ENCODE measurements at regions not wholly inside any gene's neighbourhood (a gene's known extent, or its start where the extent isn't known, plus 50 kb on each side); places are given as distances from the start of the nearest gene placed in this dataset.
"Not testable (repeated sequence)": the region's sequence is repeated elsewhere in the genome, so short reads cannot be mapped to it uniquely, and the experiment has no call there.

- TF ChIP-seq, protein P1, sequence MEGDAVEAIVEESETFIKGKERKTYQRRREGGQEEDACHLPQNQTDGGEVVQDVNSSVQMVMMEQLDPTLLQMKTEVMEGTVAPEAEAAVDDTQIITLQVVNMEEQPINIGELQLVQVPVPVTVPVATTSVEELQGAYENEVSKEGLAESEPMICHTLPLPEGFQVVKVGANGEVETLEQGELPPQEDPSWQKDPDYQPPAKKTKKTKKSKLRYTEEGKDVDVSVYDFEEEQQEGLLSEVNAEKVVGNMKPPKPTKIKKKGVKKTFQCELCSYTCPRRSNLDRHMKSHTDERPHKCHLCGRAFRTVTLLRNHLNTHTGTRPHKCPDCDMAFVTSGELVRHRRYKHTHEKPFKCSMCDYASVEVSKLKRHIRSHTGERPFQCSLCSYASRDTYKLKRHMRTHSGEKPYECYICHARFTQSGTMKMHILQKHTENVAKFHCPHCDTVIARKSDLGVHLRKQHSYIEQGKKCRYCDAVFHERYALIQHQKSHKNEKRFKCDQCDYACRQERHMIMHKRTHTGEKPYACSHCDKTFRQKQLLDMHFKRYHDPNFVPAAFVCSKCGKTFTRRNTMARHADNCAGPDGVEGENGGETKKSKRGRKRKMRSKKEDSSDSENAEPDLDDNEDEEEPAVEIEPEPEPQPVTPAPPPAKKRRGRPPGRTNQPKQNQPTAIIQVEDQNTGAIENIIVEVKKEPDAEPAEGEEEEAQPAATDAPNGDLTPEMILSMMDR (IDR thresholded peaks at IDR 0.05) = not testable (repeated sequence)
- not testable (repeated sequence) for TF ChIP-seq POLR2A, POLR2AphosphoS5 (IDR thresholded peaks at IDR 0.05)
Measured at GRCh38 chr9:94472063-94472462, 82.8 kb upstream of the PCAT7 start.

Data from prostate gland (tissue), 2 donors.